ENCODE measurements at regions not wholly inside any gene's neighbourhood (a gene's known extent, or its start where the extent isn't known, plus 50 kb on each side); places are given as distances from the start of the nearest gene placed in this dataset.

GRCh38 chr21:15164678-15165303 is 100.0 kb upstream of the NRIP1 start:
- Histone ChIP-seq H3K4me3 (ENCODE audit: low read depth, low read length) (no peak overlapping the region), H3K27ac (no peak overlapping the region), H3K36me3 (replicated peaks) (no peaks in the 10 kb centered on the region), H3K27me3 (replicated peaks) (no peaks in the 10 kb centered on the region)
- no peak for DNase-seq
- in situ Hi-C loops (cut with HindIII; ENCODE audit: low pct_ligation_motif_present, low sequenced_read_pairs) = no loop called here
- no peak for TF ChIP-seq CTCF (IDR thresholded peaks at IDR 0.05; ENCODE audit: low read depth, low read length, missing control alignments)

- Histone ChIP-seq H3K36me3 (replicated peaks) (no peaks in the 10 kb centered on the region), H3K4me3 (ENCODE audit: low read depth, low read length) (no peak overlapping the region), H3K27ac (no peak overlapping the region), H3K27me3 (replicated peaks) (no peaks in the 10 kb centered on the region)
- no peak for TF ChIP-seq CTCF (IDR thresholded peaks at IDR 0.05; ENCODE audit: low read depth, low read length, missing control alignments)
- DNase-seq = no peak
- in situ Hi-C loops (cut with HindIII; ENCODE audit: low pct_ligation_motif_present, low sequenced_read_pairs) = no loop called here
These were observed 105.8 kb upstream of the NRIP1 start for GRCh38 chr21:15170614-15171013.

- no peaks in the 10 kb centered on the region for H3K36me3 ChIP-seq (replicated peaks)
- TF ChIP-seq CTCF (IDR thresholded peaks at IDR 0.05; ENCODE audit: low read depth, low read length, missing control alignments) = no peak
- no peaks in the 10 kb centered on the region for H3K27me3 ChIP-seq (replicated peaks)
- no peak for DNase-seq
- no peak overlapping the region for H3K27ac ChIP-seq
- no peak overlapping the region for H3K4me3 ChIP-seq (ENCODE audit: low read depth, low read length)
- in situ Hi-C loops (cut with HindIII; ENCODE audit: low pct_ligation_motif_present, low sequenced_read_pairs) = no loop called here
These were observed 106.7 kb upstream of the NRIP1 start for GRCh38 chr21:15171546-15171945.

- Histone ChIP-seq H3K4me3 (ENCODE audit: low read depth, low read length) (no peak overlapping the region), H3K36me3 (replicated peaks) (no peaks in the 10 kb centered on the region), H3K27me3 (replicated peaks) (no peaks in the 10 kb centered on the region), H3K27ac (no peak overlapping the region)
- no peak for DNase-seq
- TF ChIP-seq CTCF (IDR thresholded peaks at IDR 0.05; ENCODE audit: low read depth, low read length, missing control alignments) = no peak
- in situ Hi-C loops (cut with HindIII; ENCODE audit: low pct_ligation_motif_present, low sequenced_read_pairs) = no loop called here
These were observed 108.2 kb upstream of the NRIP1 start for GRCh38 chr21:15172963-15173362.

DNA sequence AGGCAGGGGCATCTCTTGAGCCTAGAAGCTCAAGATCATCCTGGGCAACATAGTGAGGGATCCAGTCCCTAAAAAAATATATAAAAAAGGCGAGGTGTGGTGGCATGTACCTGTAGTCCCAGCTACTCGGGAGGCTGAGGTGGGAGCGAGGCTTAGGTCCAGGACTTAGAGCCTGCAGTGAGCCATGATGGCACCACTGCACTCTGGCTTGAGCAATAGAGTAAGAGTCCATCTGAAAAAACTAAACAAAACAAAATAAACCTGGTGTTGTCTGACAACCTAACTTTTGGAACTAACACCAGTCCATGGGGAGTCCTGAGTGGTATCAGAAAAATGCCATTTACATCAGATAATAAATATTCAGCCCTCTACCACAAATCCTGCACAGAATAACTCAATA is 110.1 kb upstream of the NRIP1 start:
- in situ Hi-C loops (cut with HindIII; ENCODE audit: low pct_ligation_motif_present, low sequenced_read_pairs) = no loop called here
- DNase-seq = no peak
- H3K4me3 ChIP-seq (ENCODE audit: low read depth, low read length) = no peak overlapping the region
- H3K27me3 ChIP-seq (replicated peaks) = no peaks in the 10 kb centered on the region
- TF ChIP-seq CTCF (IDR thresholded peaks at IDR 0.05; ENCODE audit: low read depth, low read length, missing control alignments) = no peak
- no peak overlapping the region for H3K27ac ChIP-seq
- no peaks in the 10 kb centered on the region for H3K36me3 ChIP-seq (replicated peaks)

DNA sequence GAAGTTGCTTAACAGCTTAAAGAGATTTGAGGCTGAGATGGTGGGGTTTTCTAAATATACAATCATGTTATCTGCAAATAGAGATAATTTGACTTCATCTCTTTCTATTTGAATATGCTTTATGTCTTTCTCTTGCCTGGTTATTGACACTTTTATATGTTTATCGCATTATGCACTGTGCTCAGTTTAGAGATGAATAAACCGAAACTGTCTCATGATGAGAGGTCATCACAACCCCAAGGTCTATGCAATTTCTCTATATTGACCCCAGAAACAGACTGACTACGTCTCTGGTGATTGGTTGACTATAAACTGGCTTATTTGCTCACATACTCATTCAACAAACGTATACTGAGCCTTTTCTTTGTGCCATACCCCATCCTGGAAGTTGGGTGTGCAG is 117.9 kb upstream of the NRIP1 start:
- in situ Hi-C loops (cut with HindIII; ENCODE audit: low pct_ligation_motif_present, low sequenced_read_pairs) = no loop called here
- no peak for DNase-seq
- Histone ChIP-seq H3K4me3 (ENCODE audit: low read depth, low read length) (no peak overlapping the region), H3K27ac (no peak overlapping the region), H3K36me3 (replicated peaks) (no peaks in the 10 kb centered on the region), H3K27me3 (replicated peaks) (no peaks in the 10 kb centered on the region)
- no peak for TF ChIP-seq CTCF (IDR thresholded peaks at IDR 0.05; ENCODE audit: low read depth, low read length, missing control alignments)

Measured in brain microvascular endothelial cell (primary cell).